ENCODE measurements at regions not wholly inside any gene's neighbourhood (a gene's known extent, or its start where the extent isn't known, plus 50 kb on each side); places are given as distances from the start of the nearest gene placed in this dataset.

- H3K27ac ChIP-seq (replicated peaks), result no peak overlapping the region
- DNase-seq (ENCODE audit: low read depth in 1 of 2, low spot score in 1 of 2), result no peak
- TF ChIP-seq SPI1 (IDR thresholded peaks at IDR 0.05; ENCODE audit: borderline replicate concordance, low read depth) (no peak), REST (IDR thresholded peaks at IDR 0.05; ENCODE audit: insufficient replicate concordance, low read depth) (no peak), GABPA (IDR thresholded peaks at IDR 0.05; ENCODE audit: low read depth) (no peak), CTCF (IDR thresholded peaks at IDR 0.05; ENCODE audit: insufficient read depth, low read length) (no peak), POLR2AphosphoS5 (IDR thresholded peaks at IDR 0.05; ENCODE audit: low read depth) (no peak)
- H3K4me3 ChIP-seq (replicated peaks; ENCODE audit: insufficient read depth, low read length), result no peak overlapping the region
- H3K27me3 ChIP-seq (ENCODE audit: insufficient read depth, poor library complexity, severe bottlenecking), result no peaks in the 10 kb centered on the region
Measured at GRCh38 chr11:10911907-10912306, 54.1 kb upstream of the ZBED5 start.

GRCh38 chr11:10909141-10909883, 51.5 kb upstream of the ZBED5 start:
- no peak for TF ChIP-seq POLR2AphosphoS5 (IDR thresholded peaks at IDR 0.05; ENCODE audit: low read depth)
- no peak for TF ChIP-seq SPI1 (IDR thresholded peaks at IDR 0.05; ENCODE audit: borderline replicate concordance, low read depth)
- no peak for TF ChIP-seq GABPA (IDR thresholded peaks at IDR 0.05; ENCODE audit: low read depth)
- TF ChIP-seq REST (IDR thresholded peaks at IDR 0.05; ENCODE audit: insufficient replicate concordance, low read depth), result no peak
- TF ChIP-seq CTCF (IDR thresholded peaks at IDR 0.05; ENCODE audit: insufficient read depth, low read length), result no peak
- no peak overlapping the region for H3K27ac ChIP-seq (replicated peaks)
- H3K4me3 ChIP-seq (replicated peaks; ENCODE audit: insufficient read depth, low read length), result no peak overlapping the region
- peak in 1 of 2 experiments; percentile 7 for DNase-seq (ENCODE audit: low read depth in 1 of 2, low spot score in 1 of 2)
- no peaks in the 10 kb centered on the region for H3K27me3 ChIP-seq (ENCODE audit: insufficient read depth, poor library complexity, severe bottlenecking)

GRCh38 chr11:10908215-10908951, 50.5 kb upstream of the ZBED5 start:
- TF ChIP-seq SPI1 (IDR thresholded peaks at IDR 0.05; ENCODE audit: borderline replicate concordance, low read depth) (no peak), GABPA (IDR thresholded peaks at IDR 0.05; ENCODE audit: low read depth) (no peak), CTCF (IDR thresholded peaks at IDR 0.05; ENCODE audit: insufficient read depth, low read length) (no peak), POLR2AphosphoS5 (IDR thresholded peaks at IDR 0.05; ENCODE audit: low read depth) (no peak), REST (IDR thresholded peaks at IDR 0.05; ENCODE audit: insufficient replicate concordance, low read depth) (no peak)
- no peak for DNase-seq (ENCODE audit: low read depth in 1 of 2, low spot score in 1 of 2)
- H3K27me3 ChIP-seq (ENCODE audit: insufficient read depth, poor library complexity, severe bottlenecking), result no peaks in the 10 kb centered on the region

More at GRCh38 chr11:10908215-10908951, 50.5 kb upstream of the ZBED5 start:
- Histone ChIP-seq H3K27ac (replicated peaks) (no peak overlapping the region), H3K4me3 (replicated peaks; ENCODE audit: insufficient read depth, low read length) (no peak overlapping the region)

All from HL-60 (cell line).